H1 (cell line): ENCODE measurements at regions not wholly inside any gene's neighbourhood (a gene's known extent, or its start where the extent isn't known, plus 50 kb on each side); places are given as distances from the start of the nearest gene placed in this dataset.

Experiments used
- CTCF ChIA-PET: fragments of 300-600 bp; sonication (Branson Sonifier 250); formaldehyde crosslinking; loops from one replicate; lab custom pipeline; 2021; ENCODE audit not compliant: partially characterized antibody; lab: Charles Lee
- POLR2A ChIA-PET: fragments of 300-600 bp; sonication (Branson Sonifier 250); formaldehyde crosslinking; loops from one replicate; lab custom pipeline; 2021; ENCODE audit warnings: inconsistent platforms; ENCODE audit not compliant: partially characterized antibody; lab: Charles Lee
- DNase-seq, 2 experiments: peaks; one replicate each; pipeline versions ENCODE4 v3.0.0 to v3.0.0-alpha.2; 2010 to 2022; ENCODE audit warnings: low spot score in 2 of 2, low read depth in 1 of 2, mixed read lengths in 1 of 2
- FAIRE-seq: peaks from 2 replicates; lab custom pipeline; 2011; peaks lifted over from hg19 to GRCh38; lab: Jason Lieb, UNC
- H2AFZ ChIP-seq: 2 replicates; pipeline ENCODE4 v1.8.1; 2012; ENCODE audit warnings: low read length, inconsistent platforms
- H2AK5ac ChIP-seq: 2 replicates; pipeline ENCODE4 v1.6.1; 2013; ENCODE audit warnings: low read depth, low read length
- H2BK120ac ChIP-seq: replicated peaks from 2 replicates; pipeline ENCODE3; 2013; ENCODE audit warnings: low read depth, low read length, inconsistent platforms
- H2BK12ac ChIP-seq: 2 replicates; pipeline ENCODE4 v1.6.1; 2013; ENCODE audit warnings: low read depth, low read length
- H2BK15ac ChIP-seq: 2 replicates; pipeline ENCODE4 v1.6.1; 2013; ENCODE audit warnings: low read length
- H2BK20ac ChIP-seq: 2 replicates; pipeline ENCODE4 v1.6.1; 2013; ENCODE audit warnings: low read length
- H2BK5ac ChIP-seq: 2 replicates; pipeline ENCODE4 v1.6.1; 2013; ENCODE audit warnings: low read depth, low read length
- H3K14ac ChIP-seq: 2 replicates; pipeline ENCODE4 v1.6.1; 2013; ENCODE audit warnings: inconsistent platforms; ENCODE audit not compliant: insufficient read length
- H3K18ac ChIP-seq: 2 replicates; pipeline ENCODE4 v1.6.1; 2013; ENCODE audit warnings: low read length; ENCODE audit errors: extremely low read depth
- H3K23ac ChIP-seq: 2 replicates; pipeline ENCODE4 v1.6.1; 2013; ENCODE audit warnings: inconsistent platforms; ENCODE audit not compliant: insufficient read length
- H3K23me2 ChIP-seq: 2 replicates; pipeline ENCODE4 v1.6.1; 2013; ENCODE audit warnings: low read depth, low read length
- H3K27ac ChIP-seq: 2 replicates; pipeline ENCODE4 v1.6.1; 2011; ENCODE audit warnings: low read depth, low read length, inconsistent platforms
- H3K27me3 ChIP-seq, 4 experiments: replicated peaks in 1 of 4; 1 replicate in 1 of 4; 2 replicates in 3 of 4; pipeline versions ENCODE4 v1.6.1 to v1.8.1; 2011 to 2013; ENCODE audit warnings: low read length in 3 of 4, mild to moderate bottlenecking in 3 of 4, inconsistent platforms in 2 of 4, mixed read lengths in 2 of 4, moderate library complexity in 1 of 4; ENCODE audit not compliant: control insufficient read depth in 3 of 4, insufficient read depth in 3 of 4; ENCODE audit errors: extremely low read depth in 1 of 4
- H3K36me3 ChIP-seq, 4 experiments: 2 replicates each; pipeline versions ENCODE4 v1.6.1 to v1.8.1; 2011 to 2013; ENCODE audit warnings: mild to moderate bottlenecking in 4 of 4, low read length in 3 of 4, moderate library complexity in 2 of 4, control low read depth in 1 of 4, inconsistent platforms in 1 of 4; ENCODE audit not compliant: insufficient read depth in 4 of 4, control insufficient read depth in 2 of 4
- H3K4ac ChIP-seq: replicated peaks from 2 replicates; pipeline ENCODE3; 2013; ENCODE audit warnings: low read length, low read depth, mixed read lengths, inconsistent platforms; ENCODE audit not compliant: insufficient read length
- H3K4me1 ChIP-seq, 4 experiments: replicated peaks in 1 of 4; 1 replicate in 1 of 4; 2 replicates in 3 of 4; pipeline versions ENCODE4 v1.6.1 to v1.8.1; 2011 to 2013; ENCODE audit warnings: low read length in 3 of 4, inconsistent platforms in 2 of 4, mixed read lengths in 1 of 4; ENCODE audit not compliant: insufficient read depth in 4 of 4, control insufficient read depth in 3 of 4
- H3K4me2 ChIP-seq, 2 experiments: 2 replicates each; pipeline versions ENCODE4 v1.6.1 to v1.8.1; 2011 to 2013; ENCODE audit warnings: low read depth in 2 of 2, low read length in 2 of 2, control low read depth in 1 of 2, inconsistent platforms in 1 of 2, mild to moderate bottlenecking in 1 of 2; ENCODE audit not compliant: insufficient read depth in 1 of 2
- H3K4me3 ChIP-seq, 4 experiments: fragments of 200-600, 300-600 bp in 1 of 4; sonication (generic), shearing (Covaris generic), sonication (Bioruptor Twin) in 1 of 4; 2 replicates each; pipeline versions ENCODE4 v1.5.1 to v1.8.1; 2011 to 2016; ENCODE audit warnings: low read length in 4 of 4, low read depth in 3 of 4, control low read depth in 2 of 4, inconsistent platforms in 2 of 4, mild to moderate bottlenecking in 2 of 4, mixed read lengths in 1 of 4, moderate library complexity in 1 of 4; ENCODE audit not compliant: insufficient read depth in 2 of 4; ENCODE audit errors: extremely low read depth in 1 of 4
- H3K56ac ChIP-seq: replicated peaks from 2 replicates; pipeline ENCODE3; 2013; ENCODE audit warnings: low read depth, mild to moderate bottlenecking, mixed read lengths, low read length, inconsistent platforms; ENCODE audit not compliant: insufficient read length
- H3K79me1 ChIP-seq: 2 replicates; pipeline ENCODE4 v1.6.1; 2013; ENCODE audit warnings: low read depth, low read length, control low read depth
- H3K79me2 ChIP-seq, 2 experiments: 2 replicates each; pipeline versions ENCODE4 v1.6.1 to v1.8.1; 2012 to 2013; ENCODE audit warnings: low read length in 2 of 2, mild to moderate bottlenecking in 2 of 2, inconsistent platforms in 1 of 2; ENCODE audit not compliant: insufficient read depth in 2 of 2, control insufficient read depth in 1 of 2
- H3K9ac ChIP-seq, 4 experiments: replicated peaks in 1 of 4; 1 replicate in 1 of 4; 2 replicates in 3 of 4; pipeline versions ENCODE4 v1.6.1 to v1.8.1; 2011 to 2013; ENCODE audit warnings: low read depth in 3 of 4, low read length in 3 of 4, control low read depth in 2 of 4, mild to moderate bottlenecking in 2 of 4, moderate library complexity in 2 of 4, inconsistent platforms in 1 of 4; ENCODE audit errors: extremely low read depth in 1 of 4
- H3K9me3 ChIP-seq, 2 experiments: 2 replicates each; pipeline versions ENCODE4 v1.6.1 to v1.8.1; 2012 to 2013; ENCODE audit warnings: mild to moderate bottlenecking in 2 of 2, moderate library complexity in 2 of 2, control low read depth in 1 of 2, inconsistent platforms in 1 of 2, low read depth in 1 of 2, low read length in 1 of 2, mixed read lengths in 1 of 2; ENCODE audit not compliant: insufficient read depth in 2 of 2
- H4K20me1 ChIP-seq, 2 experiments: replicated peaks in 1 of 2; 2 replicates each; pipeline versions ENCODE3 to v1.8.1; 2011 to 2013; ENCODE audit warnings: inconsistent platforms in 2 of 2, low read length in 2 of 2, mild to moderate bottlenecking in 1 of 2; ENCODE audit not compliant: insufficient read depth in 2 of 2, control insufficient read depth in 1 of 2
- H4K5ac ChIP-seq: 2 replicates; pipeline ENCODE4 v1.6.1; 2013; ENCODE audit warnings: low read length, low read depth, mixed read lengths, inconsistent platforms; ENCODE audit not compliant: insufficient read length
- H4K8ac ChIP-seq: 2 replicates; pipeline ENCODE4 v1.8.0; 2013; ENCODE audit warnings: mild to moderate bottlenecking, moderate library complexity, low read length, inconsistent platforms; ENCODE audit not compliant: insufficient read depth; ENCODE audit errors: extremely low read depth
- H4K91ac ChIP-seq: replicated peaks from 2 replicates; pipeline ENCODE3; 2013; ENCODE audit warnings: low read length, mixed read lengths, inconsistent platforms; ENCODE audit not compliant: insufficient read length
- SIRT6 ChIP-seq: IDR thresholded peaks from one replicate; pipeline ENCODE4 v1.7.1; 2012; ENCODE audit warnings: low read length, inconsistent platforms
- TAF1 ChIP-seq: IDR thresholded peaks from 2 replicates; pipeline ENCODE4 v1.6.1; 2011; ENCODE audit warnings: mild to moderate bottlenecking, low read depth, low read length
- WGBS, 2 experiments: shearing (Covaris generic) in 1 of 2; methylation state at CpG; one replicate each; pipeline versions ENCODE4 v1.1.6 to v1.1.7; 2013 to 2015; ENCODE audit warnings: low lambda C conversion rate in 2 of 2, mixed read lengths in 2 of 2, inconsistent platforms in 1 of 2, low coverage in 1 of 2, missing lambda C conversion rate in 1 of 2; ENCODE audit not compliant: insufficient replicate concordance in 2 of 2, insufficient coverage in 1 of 2, insufficient read length in 1 of 2; ENCODE audit errors: extremely low coverage in 1 of 2, missing lambda C conversion rate in 1 of 2; 5-methylcytosine and 5-hydroxymethylcytosine counted together

GRCh38 chr10:45550903-45551786, 121.4 kb downstream of the ZFAND4 start:
- Histone ChIP-seq H2BK12ac (no peak overlapping the region), H2BK120ac (no peak overlapping the region), H3K18ac (no peak overlapping the region), H2AFZ (no peak overlapping the region), H3K56ac (no peak overlapping the region), H4K8ac (no peak overlapping the region), H3K79me2 (0 out of 4 replicates have a peak, but pooled peaks cover 0 to 2% of the 10 kb centered on the region in 2 experiments), H2BK20ac (no peak overlapping the region), H3K4ac (no peak overlapping the region), H3K36me3 (no peaks in the 10 kb centered on the region), H3K79me1 (no peaks in the 10 kb centered on the region; the same call in 1 of the 2 replicates), H4K5ac (no peak overlapping the region), H3K4me1 (no peaks in the 10 kb centered on the region), H3K9ac (no peak overlapping the region), H2AK5ac (no peak overlapping the region), H3K4me3 (no peak overlapping the region), H4K91ac (no peak overlapping the region), H4K20me1 (peaks cover 0 to 2% of the 10 kb centered on the region in 2 experiments), H2BK15ac (no peak overlapping the region), H3K27me3 (no peaks in the 10 kb centered on the region), H3K14ac (no peak overlapping the region), H2BK5ac (no peak overlapping the region), H3K23ac (no peak overlapping the region), H3K23me2 (no peaks in the 10 kb centered on the region), H3K27ac (no peak overlapping the region), H3K4me2 (no peak overlapping the region), H3K9me3 (no peaks in the 10 kb centered on the region)
- DNase-seq, result no peak
- ChIA-PET POLR2A (no interaction called here), CTCF (no interaction called here)
- FAIRE-seq, result no peak
- 96% methylated on average over 3 of the region's 3 CpGs; no CpG with 5 or more reads in 1 of the 2 experiments for WGBS, 2 experiments
- TF ChIP-seq TAF1 (no peak), SIRT6 (no peak)
